Right renal cortex interstitium (tissue), 3 donors: ENCODE measurements at regions not wholly inside any gene's neighbourhood (a gene's known extent, or its start where the extent isn't known, plus 50 kb on each side); places are given as distances from the start of the nearest gene placed in this dataset.

ENCODE experiments used
- DNase-seq, 3 donors: peaks; one replicate each; pipeline ENCODE4 v3.0.0-alpha.2; 2013; ENCODE audit warnings: low read depth in 3 of 3, low spot score in 2 of 3

DNA sequence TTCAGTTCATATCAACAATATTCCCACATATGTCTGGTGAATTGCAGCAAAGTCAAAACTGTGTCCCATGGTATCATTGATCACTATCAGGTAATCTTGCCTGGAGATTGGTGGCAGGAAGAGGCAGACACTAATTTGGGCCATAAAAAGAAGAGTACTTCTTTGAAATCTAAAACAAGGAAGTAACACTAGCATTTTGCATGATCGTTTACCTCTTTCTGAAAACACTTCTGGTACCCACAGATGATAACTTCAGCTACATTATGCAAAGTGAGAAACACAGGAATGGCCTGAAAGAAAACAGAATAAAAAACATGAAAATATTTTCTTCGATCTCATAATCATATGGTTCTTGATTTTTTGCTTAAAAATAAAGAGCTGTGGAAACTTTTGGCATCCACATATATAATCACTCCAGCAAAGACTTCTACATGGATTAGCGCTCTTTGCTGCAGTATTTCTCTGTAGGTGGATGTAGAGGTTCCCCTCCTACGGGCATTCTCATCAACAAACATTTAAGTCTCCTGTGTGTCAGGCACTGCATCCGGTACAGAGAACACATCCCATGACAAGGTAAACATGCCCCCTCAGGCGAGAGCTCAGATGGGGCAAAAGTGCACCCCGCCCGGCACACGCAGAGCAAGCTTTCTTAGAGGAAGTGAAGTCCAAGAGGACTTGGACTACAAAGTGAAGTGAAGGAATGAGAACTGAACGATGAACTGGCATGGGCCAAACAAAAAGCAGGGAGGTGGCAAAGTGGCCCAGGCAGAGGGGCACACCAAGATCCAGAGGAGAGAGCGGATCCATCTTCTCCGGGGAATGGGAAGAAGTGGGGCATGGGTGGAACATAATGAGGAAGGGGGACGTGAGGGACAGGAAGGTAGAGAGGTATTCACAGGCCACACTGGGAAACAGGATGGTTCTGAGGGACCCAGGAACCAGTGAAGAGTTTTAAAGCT, 68.0 kb upstream of the RIOK3 start:
- DNase-seq, result no peak

DNA sequence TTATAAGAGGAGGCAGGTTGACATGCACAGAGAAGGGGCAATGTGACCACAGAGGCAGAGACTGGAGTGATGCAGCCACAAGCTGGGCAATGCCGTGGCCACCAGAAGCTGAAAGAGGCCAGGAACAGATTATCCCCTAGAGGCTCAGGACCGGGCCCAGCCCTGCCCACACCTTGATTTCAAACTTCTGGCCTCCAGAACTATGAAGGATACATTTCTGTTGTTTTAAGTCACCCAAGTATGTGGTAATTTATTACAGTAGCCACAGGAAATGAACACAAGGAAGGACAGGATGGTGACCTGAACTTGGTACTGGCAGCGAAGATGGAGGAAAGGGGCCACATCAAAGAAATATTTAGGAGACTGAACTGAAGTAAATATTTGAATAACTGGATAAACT, 66.8 kb upstream of the RIOK3 start:
- no peak for DNase-seq

DNA sequence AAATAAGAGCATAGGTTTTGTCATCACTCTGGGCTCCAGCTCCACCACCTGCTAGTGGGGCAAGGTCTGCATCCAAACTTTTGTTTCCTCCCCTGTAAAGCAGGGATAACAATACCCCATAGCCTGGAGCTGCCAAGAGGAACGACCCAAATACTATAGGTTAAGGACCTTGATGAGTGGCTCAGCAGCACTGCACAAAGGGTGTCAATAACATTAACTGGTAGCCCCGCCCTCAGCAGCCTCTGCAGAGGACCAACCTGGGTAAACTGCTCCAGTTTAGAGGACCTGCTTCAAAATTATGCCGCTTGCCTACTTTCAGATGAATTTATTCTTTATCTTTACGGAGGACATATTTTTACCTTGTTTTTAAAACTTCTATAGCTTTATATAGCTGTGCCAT, 65.8 kb upstream of the RIOK3 start:
- DNase-seq, result no peak

- no peak for DNase-seq
These were observed 64.7 kb upstream of the RIOK3 start for GRCh38 chr18:23388357-23388756.

- no peak for DNase-seq
These were observed 61.9 kb upstream of the RIOK3 start for GRCh38 chr18:23391156-23391555.

GRCh38 chr18:23397907-23398306, 55.2 kb upstream of the RIOK3 start:
- no peak for DNase-seq

DNA sequence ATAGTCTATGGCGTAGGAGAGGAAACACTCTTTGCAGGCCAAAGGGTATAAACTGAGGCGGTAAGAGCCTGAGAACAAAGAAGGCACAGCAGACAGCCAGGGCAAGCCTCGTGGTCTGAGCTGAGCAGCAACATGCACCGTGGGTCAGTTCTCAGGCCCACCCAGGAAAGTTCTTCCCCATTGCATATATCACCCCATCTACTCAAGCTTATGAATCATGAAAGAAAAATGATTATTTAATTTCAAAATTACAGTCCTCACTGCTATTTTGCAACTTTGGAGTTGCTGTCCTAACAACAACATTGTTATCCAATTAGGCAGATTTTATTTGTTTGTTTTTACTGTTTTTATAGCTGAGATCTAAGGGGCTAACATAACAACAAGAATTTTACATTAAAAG, 54.7 kb upstream of the RIOK3 start:
- DNase-seq, result no peak

GRCh38 chr18:23399067-23399466, 54.0 kb upstream of the RIOK3 start:
- DNase-seq, result no peak

GRCh38 chr18:23400918-23401317, 52.2 kb upstream of the RIOK3 start:
- DNase-seq, result no peak

GRCh38 chr18:23401400-23402347, 51.4 kb upstream of the RIOK3 start:
- DNase-seq, result no peak
